HG02970 (cell line): ENCODE measurements at regions not wholly inside any gene's neighbourhood (a gene's known extent, or its start where the extent isn't known, plus 50 kb on each side); places are given as distances from the start of the nearest gene placed in this dataset.
"Not testable (repeated sequence)": the region's sequence is repeated elsewhere in the genome, so short reads cannot be mapped to it uniquely, and the experiment has no call there.

ENCODE experiments used
- ATAC-seq: cut with Tn5 transposase; IDR thresholded peaks from one replicate; pipeline ENCODE4 v1.9.1; 2021; ENCODE audit warnings: mild to moderate bottlenecking, moderate library complexity, moderate number of reproducible peaks; ENCODE audit not compliant: unreplicated experiment, low FRiP score

GRCh38 chr11:116044941-116045340, 540.7 kb upstream of the CADM1 start:
- no peak for ATAC-seq

- ATAC-seq = no peak
These were observed 540.3 kb upstream of the CADM1 start for GRCh38 chr11:116044520-116044919.

GRCh38 chr11:116043857-116044256, 539.6 kb upstream of the CADM1 start:
- ATAC-seq = no peak

GRCh38 chr11:116043059-116043458, 538.8 kb upstream of the CADM1 start:
- ATAC-seq = not testable (repeated sequence)

GRCh38 chr11:116042146-116042545, 537.9 kb upstream of the CADM1 start:
- ATAC-seq = no peak

- no peak for ATAC-seq
These were observed 533.6 kb upstream of the CADM1 start for GRCh38 chr11:116037861-116038260.

- ATAC-seq = no peak
These were observed 531.8 kb upstream of the CADM1 start for GRCh38 chr11:116035977-116036376.

GRCh38 chr11:116033931-116034553, 529.8 kb upstream of the CADM1 start:
- ATAC-seq = no peak

- ATAC-seq = no peak
These were observed 526.6 kb upstream of the CADM1 start for GRCh38 chr11:116030697-116031331.

GRCh38 chr11:116028506-116028905, 524.3 kb upstream of the CADM1 start:
- not testable (repeated sequence) for ATAC-seq

GRCh38 chr11:115999437-115999836, 495.2 kb upstream of the CADM1 start:
- ATAC-seq = no peak

GRCh38 chr11:115996808-115997188, 492.6 kb upstream of the CADM1 start:
- peak; percentile 13 for ATAC-seq

- peak; percentile 93 for ATAC-seq
These were observed 492.1 kb upstream of the CADM1 start for GRCh38 chr11:115996125-115996807.

- no peak for ATAC-seq
These were observed 489.4 kb upstream of the CADM1 start for GRCh38 chr11:115993590-115993989.

GRCh38 chr11:115990004-115990447, 485.8 kb upstream of the CADM1 start:
- no peak for ATAC-seq

GRCh38 chr11:115985896-115986295, 481.7 kb upstream of the CADM1 start:
- no peak for ATAC-seq

- ATAC-seq = no peak
These were observed 480.0 kb upstream of the CADM1 start for GRCh38 chr11:115984228-115984627.

GRCh38 chr11:115982666-115983065, 478.5 kb upstream of the CADM1 start:
- ATAC-seq = no peak

- ATAC-seq = no peak
These were observed 477.7 kb upstream of the CADM1 start for GRCh38 chr11:115981814-115982471.

- no peak for ATAC-seq
These were observed 476.9 kb upstream of the CADM1 start for GRCh38 chr11:115981104-115981481.
